ENCODE measurements at regions not wholly inside any gene's neighbourhood (a gene's known extent, or its start where the extent isn't known, plus 50 kb on each side); places are given as distances from the start of the nearest gene placed in this dataset.

DNA sequence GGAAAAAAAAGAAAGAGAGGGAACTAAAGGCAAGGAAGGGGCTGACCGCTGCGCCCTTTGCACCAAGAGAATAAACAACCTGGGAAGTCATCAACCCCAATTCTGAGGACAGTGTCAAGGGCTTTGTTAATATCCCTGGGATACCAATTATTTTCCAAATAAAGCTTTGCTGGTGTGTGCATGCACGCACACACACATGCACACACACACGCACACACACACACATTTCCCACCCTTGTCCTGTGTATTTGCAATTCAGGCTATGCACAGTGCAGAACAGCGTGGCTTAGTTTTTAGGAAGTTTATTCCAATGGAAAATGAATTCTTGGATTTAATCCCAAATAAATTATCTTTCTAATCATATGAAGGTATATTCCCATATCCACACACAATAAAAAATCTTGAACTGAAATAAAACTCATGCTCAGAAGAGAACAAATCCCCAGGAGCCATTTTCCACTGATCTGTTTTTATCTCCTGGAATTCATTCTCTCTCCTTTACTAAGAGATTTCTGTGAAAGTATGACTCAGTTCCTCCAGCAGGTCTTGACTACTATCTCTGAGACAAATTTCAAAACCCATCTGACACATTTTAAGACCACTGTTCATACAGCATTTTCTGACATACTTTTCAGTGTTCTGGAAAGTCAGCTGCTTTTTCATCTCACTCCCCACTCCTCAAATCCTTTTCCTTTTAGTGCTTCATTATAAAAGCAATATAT is 334.4 kb upstream of the ATP2B1 start:
- Histone ChIP-seq H3K4me3 (no peak overlapping the region), H3K27ac (replicated peaks) (no peak overlapping the region), H3K9me3 (replicated peaks) (peaks cover 3% of the 10 kb centered on the region), H3K27me3 (ENCODE audit: low read depth) (no peaks in the 10 kb centered on the region), H3K4me1 (no peaks in the 10 kb centered on the region), H3K36me3 (no peaks in the 10 kb centered on the region)
- intact Hi-C loops (cut with micrococcal nuclease): no loop called here
- DNase-seq: no peak
- TF ChIP-seq CTCF (IDR thresholded peaks at IDR 0.05; ENCODE audit: borderline replicate concordance): no peak

GRCh38 chr12:90038289-90038688 is 329.7 kb upstream of the ATP2B1 start:
- H3K9me3 ChIP-seq (replicated peaks): peaks cover 15% of the 10 kb centered on the region
- no peaks in the 10 kb centered on the region for H3K27me3 ChIP-seq (ENCODE audit: low read depth)
- no peak overlapping the region for H3K4me3 ChIP-seq
- H3K27ac ChIP-seq (replicated peaks): no peak overlapping the region
- H3K36me3 ChIP-seq: no peaks in the 10 kb centered on the region
- intact Hi-C loops (cut with micrococcal nuclease): no loop called here
- no peaks in the 10 kb centered on the region for H3K4me1 ChIP-seq
- no peak for DNase-seq
- TF ChIP-seq CTCF (IDR thresholded peaks at IDR 0.05; ENCODE audit: borderline replicate concordance): no peak

DNA sequence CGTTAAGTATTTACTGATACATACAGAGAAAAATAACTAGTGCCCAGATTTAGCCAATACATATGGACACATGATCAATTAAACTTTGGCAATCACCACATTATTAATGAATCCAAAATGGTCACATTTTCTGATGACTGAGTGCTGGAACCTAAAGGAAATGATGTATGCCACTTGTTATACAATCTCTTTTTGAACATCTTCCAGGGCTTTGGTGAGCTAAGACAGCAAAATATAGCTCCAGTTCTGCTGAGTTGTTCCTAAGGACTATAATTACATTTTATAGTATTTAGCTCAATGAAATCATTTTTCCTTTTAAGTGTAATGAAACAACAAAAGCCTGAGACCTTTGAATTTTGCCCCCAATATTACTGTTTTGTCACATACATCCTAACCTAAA is 329.1 kb upstream of the ATP2B1 start:
- Histone ChIP-seq H3K36me3 (no peaks in the 10 kb centered on the region), H3K4me1 (no peaks in the 10 kb centered on the region), H3K27ac (replicated peaks) (no peak overlapping the region), H3K4me3 (no peak overlapping the region), H3K27me3 (ENCODE audit: low read depth) (no peaks in the 10 kb centered on the region), H3K9me3 (replicated peaks) (peaks cover 15% of the 10 kb centered on the region)
- intact Hi-C loops (cut with micrococcal nuclease): no loop called here
- DNase-seq: no peak
- no peak for TF ChIP-seq CTCF (IDR thresholded peaks at IDR 0.05; ENCODE audit: borderline replicate concordance)

GRCh38 chr12:90036637-90037036 is 328.0 kb upstream of the ATP2B1 start:
- intact Hi-C loops (cut with micrococcal nuclease): no loop called here
- Histone ChIP-seq H3K9me3 (replicated peaks) (peaks cover 15% of the 10 kb centered on the region), H3K27me3 (ENCODE audit: low read depth) (no peaks in the 10 kb centered on the region), H3K4me1 (no peaks in the 10 kb centered on the region), H3K27ac (replicated peaks) (no peak overlapping the region), H3K4me3 (no peak overlapping the region), H3K36me3 (no peaks in the 10 kb centered on the region)
- TF ChIP-seq CTCF (IDR thresholded peaks at IDR 0.05; ENCODE audit: borderline replicate concordance): no peak
- DNase-seq: no peak

DNA sequence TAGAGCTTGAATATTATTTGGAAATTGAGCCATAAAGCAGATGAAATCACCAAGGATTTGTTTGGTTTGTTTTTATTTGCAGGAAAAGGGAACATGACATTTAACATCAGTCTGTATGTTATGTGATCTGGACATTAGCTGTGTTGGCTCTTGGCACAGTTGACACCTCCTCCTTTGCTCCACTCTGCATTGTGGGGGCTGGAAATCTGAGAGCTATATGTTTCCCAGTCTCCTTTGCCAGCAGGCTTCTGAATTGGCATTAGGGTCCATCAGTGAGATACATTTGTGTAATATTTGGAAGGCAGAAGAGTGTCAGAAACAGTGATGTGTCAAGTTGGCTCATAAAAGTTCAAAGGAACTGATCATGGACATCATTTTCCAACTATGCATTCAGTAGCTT is 322.1 kb upstream of the ATP2B1 start:
- no peak overlapping the region for H3K27ac ChIP-seq (replicated peaks)
- no peak overlapping the region for H3K4me3 ChIP-seq
- intact Hi-C loops (cut with micrococcal nuclease): no loop called here
- no peak for TF ChIP-seq CTCF (IDR thresholded peaks at IDR 0.05; ENCODE audit: borderline replicate concordance)
- no peaks in the 10 kb centered on the region for H3K27me3 ChIP-seq (ENCODE audit: low read depth)
- peaks cover 5% of the 10 kb centered on the region for H3K9me3 ChIP-seq (replicated peaks)
- peaks cover 11% of the 10 kb centered on the region for H3K4me1 ChIP-seq
- H3K36me3 ChIP-seq: no peaks in the 10 kb centered on the region
- DNase-seq: no peak

Measured in left ventricle myocardium inferior (tissue), 1 donor.